CD14-positive monocyte (primary cell): ENCODE measurements at regions not wholly inside any gene's neighbourhood (a gene's known extent, or its start where the extent isn't known, plus 50 kb on each side); places are given as distances from the start of the nearest gene placed in this dataset.

Source experiments
- DNase-seq, 3 donors: peaks; one replicate each; pipeline ENCODE4 v3.0.0-alpha.2; 2011 to 2022
- H2AFZ ChIP-seq: 2 replicates; pipeline ENCODE4 v1.6.0; 2012; ENCODE audit warnings: mild to moderate bottlenecking, low read depth, low read length, inconsistent platforms; ENCODE audit not compliant: insufficient read depth, poor library complexity, severe bottlenecking
- H3K27ac ChIP-seq, 2 donors: 1 replicate in 1 of 2; 2 replicates in 1 of 2; pipeline ENCODE4 v1.5.1; 2012 to 2013; ENCODE audit warnings: low read length in 2 of 2, control low read depth in 1 of 2, inconsistent platforms in 1 of 2, low read depth in 1 of 2, mild to moderate bottlenecking in 1 of 2
- H3K27me3 ChIP-seq, 2 donors: one replicate each; pipeline versions ENCODE4 v1.6.0 to v1.6.1; 2011 to 2013; ENCODE audit warnings: low read length in 2 of 2; ENCODE audit not compliant: control insufficient read depth in 2 of 2, insufficient read depth in 2 of 2
- H3K36me3 ChIP-seq, 2 donors: replicated peaks in 1 of 2; 1 replicate in 1 of 2; 2 replicates in 1 of 2; pipeline versions ENCODE4 v1.5.1 to v1.6.1; 2012 to 2013; ENCODE audit warnings: low read length in 2 of 2, control low read depth in 1 of 2, inconsistent platforms in 1 of 2, mild to moderate bottlenecking in 1 of 2; ENCODE audit not compliant: insufficient read depth in 2 of 2, control insufficient read depth in 1 of 2
- H3K4me1 ChIP-seq, 2 donors: 1 replicate in 1 of 2; 2 replicates in 1 of 2; pipeline versions ENCODE4 v1.5.1 to v1.6.1; 2012 to 2013; ENCODE audit warnings: low read length in 2 of 2, control low read depth in 1 of 2, inconsistent platforms in 1 of 2, mild to moderate bottlenecking in 1 of 2, moderate library complexity in 1 of 2; ENCODE audit not compliant: insufficient read depth in 2 of 2, control insufficient read depth in 1 of 2
- H3K4me2 ChIP-seq: replicated peaks from 2 replicates; pipeline ENCODE3; 2012; ENCODE audit warnings: low read length, moderate library complexity, mild to moderate bottlenecking; ENCODE audit not compliant: poor library complexity, severe bottlenecking; ENCODE audit errors: extremely low read depth
- H3K4me3 ChIP-seq, 3 experiments: fragments of 200-600 bp in 1 of 3; sonication (generic) in 1 of 3; replicated peaks in 1 of 3; 1 replicate in 2 of 3; 2 replicates in 1 of 3; pipeline ENCODE4 v1.5.1; 2011 to 2013; ENCODE audit warnings: low read length in 3 of 3, mild to moderate bottlenecking in 3 of 3, control low read depth in 2 of 3, low read depth in 2 of 3, inconsistent platforms in 1 of 3, moderate library complexity in 1 of 3
- H3K79me2 ChIP-seq: 2 replicates; pipeline ENCODE4 v1.6.0; 2012; ENCODE audit warnings: mild to moderate bottlenecking, control low read depth, inconsistent platforms, low read length, moderate library complexity; ENCODE audit not compliant: insufficient read depth
- H3K9ac ChIP-seq: 2 replicates; pipeline ENCODE4 v1.6.0; 2017; ENCODE audit warnings: low read length, mild to moderate bottlenecking; ENCODE audit not compliant: insufficient read depth, poor library complexity, severe bottlenecking
- H3K9me3 ChIP-seq, 2 donors: replicated peaks in 1 of 2; 1 replicate in 1 of 2; 2 replicates in 1 of 2; pipeline versions ENCODE4 v1.5.1 to v1.6.1; 2012 to 2013; ENCODE audit warnings: low read length in 2 of 2, control low read depth in 1 of 2; ENCODE audit not compliant: control insufficient read depth in 1 of 2, insufficient read depth in 1 of 2
- H4K20me1 ChIP-seq: 2 replicates; pipeline ENCODE4 v1.6.0; 2012; ENCODE audit warnings: mild to moderate bottlenecking, low read length, control low read depth, moderate library complexity; ENCODE audit not compliant: insufficient read depth
- H3K27ac Mint-ChIP-seq, 7 donors: one replicate each; pipeline ENCODE4 v1.8.0; 2020; ENCODE audit warnings: mild to moderate bottlenecking in 7 of 7, mixed read lengths in 7 of 7, moderate library complexity in 6 of 7, inconsistent platforms in 2 of 7
- H3K27me3 Mint-ChIP-seq, 3 donors: one replicate each; pipeline ENCODE4 v1.8.0; 2021 to 2022; ENCODE audit warnings: low read depth in 3 of 3, mild to moderate bottlenecking in 3 of 3, mixed read lengths in 3 of 3, moderate library complexity in 3 of 3, inconsistent platforms in 1 of 3
- H3K36me3 Mint-ChIP-seq, 2 donors: one replicate each; pipeline ENCODE4 v1.8.0; 2020; ENCODE audit warnings: mixed read lengths in 2 of 2, inconsistent platforms in 1 of 2, mild to moderate bottlenecking in 1 of 2
- H3K4me1 Mint-ChIP-seq: one replicate; pipeline ENCODE4 v1.8.0; 2020; ENCODE audit warnings: mild to moderate bottlenecking, mixed read lengths
- H3K4me3 Mint-ChIP-seq, 2 donors: one replicate each; pipeline ENCODE4 v1.8.0; 2020; ENCODE audit warnings: mild to moderate bottlenecking in 2 of 2, mixed read lengths in 2 of 2, moderate library complexity in 1 of 2
- H3K9me3 Mint-ChIP-seq, 7 donors: one replicate each; pipeline ENCODE4 v1.8.0; 2020 to 2022; ENCODE audit warnings: mixed read lengths in 7 of 7, mild to moderate bottlenecking in 6 of 7, moderate library complexity in 6 of 7, inconsistent platforms in 2 of 7
- WGBS: methylation state at CpG from one replicate; pipeline ENCODE4 v1.1.5; 2013; ENCODE audit warnings: missing lambda C conversion rate; ENCODE audit not compliant: insufficient coverage; 5-methylcytosine and 5-hydroxymethylcytosine counted together
- intact Hi-C, 2 donors: fragments of 100-400 bp; cut with micrococcal nuclease; formaldehyde crosslinking; loops; one replicate each; pipeline versions ENCODE4 v1.15.0 to v1.15.1; 2023
- TF ChIP-seq, protein P1 (sequence below): fragments of 200-600 bp; IDR thresholded peaks from one replicate; pipeline ENCODE4 v1.8.0; 2022; ENCODE audit warnings: antibody characterized with exemption, mild to moderate bottlenecking

DNA sequence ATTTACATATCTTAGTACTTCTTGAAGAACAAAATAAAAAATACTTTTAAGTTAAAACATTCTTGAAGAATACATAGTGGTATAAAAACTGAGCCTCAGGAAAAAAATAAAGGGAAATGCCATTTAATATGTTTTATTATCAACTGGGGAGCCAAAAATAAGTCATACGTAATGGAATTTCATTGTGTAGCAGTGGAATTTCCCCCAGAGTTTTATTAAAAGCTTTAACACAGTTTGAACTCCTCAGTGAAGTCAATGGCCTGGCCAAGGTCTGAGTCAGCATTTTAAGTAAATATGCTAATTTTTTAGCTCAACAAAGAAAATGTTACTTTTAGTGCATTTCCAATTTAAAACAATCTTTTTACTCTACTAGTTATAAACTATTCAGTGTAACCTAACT, 350.1 kb upstream of the ATP2B1 start:
- H3K4me3 ChIP-seq = no peak overlapping the region
- Mint-ChIP-seq H3K27ac (no peak overlapping the region), H3K4me3 (no peak overlapping the region), H3K27me3 (no peaks in the 10 kb centered on the region), H3K4me1 (no peaks in the 10 kb centered on the region), H3K36me3 (no peaks in the 10 kb centered on the region), H3K9me3 (peaks cover 0 to 3% (median 2%) of the 10 kb centered on the region in 7 donors)
- H3K27me3 ChIP-seq = no peaks in the 10 kb centered on the region
- H3K4me1 ChIP-seq = no peaks in the 10 kb centered on the region
- no peak overlapping the region for H3K27ac ChIP-seq
- WGBS = no CpG with 5 or more reads among the region's 1 CpG
- no peak overlapping the region for H3K9ac ChIP-seq
- intact Hi-C loops = no loop called here
- DNase-seq = no peak
- H3K9me3 ChIP-seq = no peaks in the 10 kb centered on the region
- H3K36me3 ChIP-seq = no peaks in the 10 kb centered on the region
- no peak overlapping the region for H3K4me2 ChIP-seq
- H2AFZ ChIP-seq = no peak overlapping the region
- no peaks in the 10 kb centered on the region for H3K79me2 ChIP-seq
- no peaks in the 10 kb centered on the region for H4K20me1 ChIP-seq
- TF ChIP-seq, protein P1, sequence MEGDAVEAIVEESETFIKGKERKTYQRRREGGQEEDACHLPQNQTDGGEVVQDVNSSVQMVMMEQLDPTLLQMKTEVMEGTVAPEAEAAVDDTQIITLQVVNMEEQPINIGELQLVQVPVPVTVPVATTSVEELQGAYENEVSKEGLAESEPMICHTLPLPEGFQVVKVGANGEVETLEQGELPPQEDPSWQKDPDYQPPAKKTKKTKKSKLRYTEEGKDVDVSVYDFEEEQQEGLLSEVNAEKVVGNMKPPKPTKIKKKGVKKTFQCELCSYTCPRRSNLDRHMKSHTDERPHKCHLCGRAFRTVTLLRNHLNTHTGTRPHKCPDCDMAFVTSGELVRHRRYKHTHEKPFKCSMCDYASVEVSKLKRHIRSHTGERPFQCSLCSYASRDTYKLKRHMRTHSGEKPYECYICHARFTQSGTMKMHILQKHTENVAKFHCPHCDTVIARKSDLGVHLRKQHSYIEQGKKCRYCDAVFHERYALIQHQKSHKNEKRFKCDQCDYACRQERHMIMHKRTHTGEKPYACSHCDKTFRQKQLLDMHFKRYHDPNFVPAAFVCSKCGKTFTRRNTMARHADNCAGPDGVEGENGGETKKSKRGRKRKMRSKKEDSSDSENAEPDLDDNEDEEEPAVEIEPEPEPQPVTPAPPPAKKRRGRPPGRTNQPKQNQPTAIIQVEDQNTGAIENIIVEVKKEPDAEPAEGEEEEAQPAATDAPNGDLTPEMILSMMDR = no peak

DNA sequence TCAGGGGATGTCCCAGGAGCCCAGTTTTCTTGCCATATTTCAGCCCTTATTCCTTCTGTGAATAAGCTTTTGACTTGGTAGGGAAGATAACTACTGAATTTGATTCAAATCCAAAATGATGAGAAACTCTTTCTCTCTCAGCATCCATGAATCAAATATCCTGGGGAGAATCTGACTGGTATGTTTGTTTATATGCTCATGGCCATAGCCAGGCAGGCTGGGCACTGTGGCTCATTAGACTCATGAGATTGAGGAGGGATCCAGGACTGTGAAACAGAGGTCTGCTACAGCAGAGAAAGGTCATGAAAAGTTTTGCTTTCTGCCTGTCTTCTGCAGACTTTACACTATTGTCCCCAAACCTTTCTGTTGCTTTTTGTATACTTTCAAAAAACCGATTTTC, 346.4 kb upstream of the ATP2B1 start:
- Histone ChIP-seq H3K27ac (no peak overlapping the region), H3K36me3 (no peaks in the 10 kb centered on the region), H3K9me3 (no peaks in the 10 kb centered on the region), H4K20me1 (no peaks in the 10 kb centered on the region), H3K4me1 (no peaks in the 10 kb centered on the region), H2AFZ (no peak overlapping the region), H3K79me2 (no peaks in the 10 kb centered on the region), H3K4me2 (no peak overlapping the region), H3K9ac (no peak overlapping the region), H3K4me3 (no peak overlapping the region), H3K27me3 (no peaks in the 10 kb centered on the region)
- Mint-ChIP-seq H3K36me3 (no peaks in the 10 kb centered on the region), H3K9me3 (peaks cover 0 to 5% (median 3%) of the 10 kb centered on the region in 7 donors), H3K27me3 (no peaks in the 10 kb centered on the region), H3K4me1 (no peaks in the 10 kb centered on the region), H3K4me3 (no peak overlapping the region), H3K27ac (no peak overlapping the region)
- intact Hi-C loops = no loop called here
- TF ChIP-seq, protein P1 = no peak
- WGBS = no CpG with 5 or more reads among the region's 1 CpG
- DNase-seq = no peak
